Epithelial cell of esophagus (primary cell): ENCODE measurements at regions not wholly inside any gene's neighbourhood (a gene's known extent, or its start where the extent isn't known, plus 50 kb on each side); places are given as distances from the start of the nearest gene placed in this dataset.

ENCODE experiments used
- DNase-seq: peaks from one replicate; pipeline ENCODE4 v3.0.0; 2010; ENCODE audit warnings: low read depth
- H3K4me3 ChIP-seq: 2 replicates; pipeline ENCODE4 v1.5.1; 2011; ENCODE audit warnings: mild to moderate bottlenecking, low read length, control low read depth
- TF ChIP-seq, protein P1 (sequence below): IDR thresholded peaks from 2 replicates; pipeline ENCODE4 v1.5.1; 2011; ENCODE audit warnings: low read depth, mild to moderate bottlenecking, low read length, control low read depth, inconsistent platforms; ENCODE audit not compliant: insufficient read depth; ENCODE audit errors: missing control alignments

- DNase-seq, result no peak
- TF ChIP-seq, protein P1, sequence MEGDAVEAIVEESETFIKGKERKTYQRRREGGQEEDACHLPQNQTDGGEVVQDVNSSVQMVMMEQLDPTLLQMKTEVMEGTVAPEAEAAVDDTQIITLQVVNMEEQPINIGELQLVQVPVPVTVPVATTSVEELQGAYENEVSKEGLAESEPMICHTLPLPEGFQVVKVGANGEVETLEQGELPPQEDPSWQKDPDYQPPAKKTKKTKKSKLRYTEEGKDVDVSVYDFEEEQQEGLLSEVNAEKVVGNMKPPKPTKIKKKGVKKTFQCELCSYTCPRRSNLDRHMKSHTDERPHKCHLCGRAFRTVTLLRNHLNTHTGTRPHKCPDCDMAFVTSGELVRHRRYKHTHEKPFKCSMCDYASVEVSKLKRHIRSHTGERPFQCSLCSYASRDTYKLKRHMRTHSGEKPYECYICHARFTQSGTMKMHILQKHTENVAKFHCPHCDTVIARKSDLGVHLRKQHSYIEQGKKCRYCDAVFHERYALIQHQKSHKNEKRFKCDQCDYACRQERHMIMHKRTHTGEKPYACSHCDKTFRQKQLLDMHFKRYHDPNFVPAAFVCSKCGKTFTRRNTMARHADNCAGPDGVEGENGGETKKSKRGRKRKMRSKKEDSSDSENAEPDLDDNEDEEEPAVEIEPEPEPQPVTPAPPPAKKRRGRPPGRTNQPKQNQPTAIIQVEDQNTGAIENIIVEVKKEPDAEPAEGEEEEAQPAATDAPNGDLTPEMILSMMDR, result no peak
- no peak overlapping the region for H3K4me3 ChIP-seq
Observed at GRCh38 chrX:25558137-25558536, 542.4 kb upstream of the ARX start.

DNA sequence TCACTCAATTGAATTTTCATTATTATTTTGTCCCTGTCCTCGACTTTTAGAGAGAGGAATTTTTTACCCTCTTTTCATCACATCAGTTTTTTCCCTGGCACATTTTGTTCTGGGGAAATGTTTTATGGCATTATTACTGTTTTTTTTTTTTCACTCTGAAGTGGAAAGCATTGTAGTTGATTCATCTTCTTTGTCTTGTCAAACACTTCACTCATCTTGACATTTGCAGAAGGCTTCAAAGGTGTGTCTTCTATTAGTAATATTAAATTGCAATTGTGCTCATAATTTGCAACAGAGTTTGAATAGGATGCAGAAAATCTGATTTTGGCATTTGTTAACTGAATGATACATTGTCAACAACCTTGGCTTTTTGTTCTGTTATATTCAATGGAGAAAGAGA lies 545.4 kb upstream of the ARX start:
- TF ChIP-seq, protein P1, result no peak
- H3K4me3 ChIP-seq, result no peak overlapping the region
- no peak for DNase-seq

GRCh38 chrX:25573631-25574030 lies 557.9 kb upstream of the ARX start:
- no peak for DNase-seq

DNA sequence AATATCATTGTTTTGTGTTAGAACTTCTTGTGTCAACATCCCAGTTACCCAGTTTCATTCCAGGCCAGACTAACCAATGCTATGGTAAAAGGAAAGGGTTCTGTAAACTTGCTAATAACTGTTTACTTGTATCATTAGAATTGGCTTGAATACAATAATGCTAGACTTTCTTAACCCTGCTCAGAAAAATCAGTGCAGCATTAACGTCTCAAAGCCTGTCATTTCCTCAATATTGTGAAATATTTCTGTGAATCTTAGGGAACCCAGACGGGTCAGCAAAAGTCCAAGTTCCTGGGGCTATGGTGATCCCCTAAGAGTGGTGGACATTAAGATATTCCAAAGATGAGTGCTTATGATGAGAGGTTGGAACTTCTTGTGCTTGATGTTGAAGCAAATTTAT lies 541.2 kb upstream of the MAGEB18 start:
- TF ChIP-seq, protein P1, result no peak
- DNase-seq, result no peak
- H3K4me3 ChIP-seq, result no peak overlapping the region

More at GRCh38 chrX:25573631-25574030, 557.9 kb upstream of the ARX start:
- no peak overlapping the region for H3K4me3 ChIP-seq
- TF ChIP-seq, protein P1, result no peak

DNA sequence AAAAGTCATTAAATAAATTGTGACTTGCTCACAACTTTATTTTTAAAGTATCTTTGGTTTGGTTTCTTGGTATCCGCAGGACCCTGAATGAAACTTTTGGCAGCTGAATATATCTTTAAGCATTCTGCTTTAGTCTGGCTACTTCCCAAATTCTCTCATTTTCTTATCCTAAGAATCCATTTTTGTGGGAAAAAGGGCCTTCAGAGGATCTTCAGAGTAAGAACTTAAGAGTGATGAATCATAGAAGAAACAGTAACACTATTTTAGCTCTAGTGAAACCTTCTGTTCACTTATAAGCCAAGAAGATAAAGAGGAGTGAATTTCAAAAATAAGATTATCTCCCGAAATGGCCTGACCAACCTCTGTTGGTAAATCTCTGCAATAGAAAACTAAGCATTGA lies 540.6 kb upstream of the MAGEB18 start:
- no peak overlapping the region for H3K4me3 ChIP-seq
- DNase-seq, result no peak
- TF ChIP-seq, protein P1, result no peak

- TF ChIP-seq, protein P1, result no peak
- H3K4me3 ChIP-seq, result no peak overlapping the region
- no peak for DNase-seq
Observed at GRCh38 chrX:25599061-25599460, 539.1 kb upstream of the MAGEB18 start.

DNA sequence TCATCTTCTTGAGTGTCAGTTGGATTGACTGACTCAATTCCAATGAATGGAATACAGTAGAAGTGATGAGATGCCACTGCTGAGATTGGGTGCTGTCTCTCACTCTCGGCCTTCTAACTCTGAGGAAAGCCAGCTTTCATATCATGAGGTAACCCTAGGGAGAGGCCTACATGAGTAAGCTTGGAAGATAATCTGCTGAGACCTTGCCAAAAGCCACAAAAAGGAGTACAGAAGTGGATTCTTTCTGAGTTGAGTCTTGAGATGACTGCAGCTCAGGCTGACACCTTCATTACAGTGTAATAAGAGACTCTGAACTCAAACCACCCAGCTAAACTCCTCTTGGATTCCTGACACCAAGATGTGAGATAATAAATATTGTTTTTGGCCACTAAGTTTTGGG lies 537.4 kb upstream of the MAGEB18 start:
- no peak overlapping the region for H3K4me3 ChIP-seq
- DNase-seq, result peak; percentile 0
- TF ChIP-seq, protein P1, result no peak
